ENCODE measurements at regions not wholly inside any gene's neighbourhood (a gene's known extent, or its start where the extent isn't known, plus 50 kb on each side); places are given as distances from the start of the nearest gene placed in this dataset.

- no peak for TF ChIP-seq CTCF (IDR thresholded peaks at IDR 0.05; ENCODE audit: low read depth, low read length, missing control alignments)
- no peak for DNase-seq (ENCODE audit: extremely low read depth, low read depth)
- H3K4me3 ChIP-seq (replicated peaks; ENCODE audit: low read depth, low read length) = no peak overlapping the region
Measured at GRCh38 chr6:146904596-146904995, 299.6 kb upstream of the STXBP5 start.

- no peak for TF ChIP-seq CTCF (IDR thresholded peaks at IDR 0.05; ENCODE audit: low read depth, low read length, missing control alignments)
- no peak for DNase-seq (ENCODE audit: extremely low read depth, low read depth)
- no peak overlapping the region for H3K4me3 ChIP-seq (replicated peaks; ENCODE audit: low read depth, low read length)
Measured at GRCh38 chr6:146905181-146905704, 299.0 kb upstream of the STXBP5 start.

- H3K4me3 ChIP-seq (replicated peaks; ENCODE audit: low read depth, low read length) = no peak overlapping the region
- no peak for TF ChIP-seq CTCF (IDR thresholded peaks at IDR 0.05; ENCODE audit: low read depth, low read length, missing control alignments)
- no peak for DNase-seq (ENCODE audit: extremely low read depth, low read depth)
Measured at GRCh38 chr6:146908786-146909185, 295.4 kb upstream of the STXBP5 start.

GRCh38 chr6:146909376-146909775 lies 294.8 kb upstream of the STXBP5 start:
- no peak overlapping the region for H3K4me3 ChIP-seq (replicated peaks; ENCODE audit: low read depth, low read length)
- DNase-seq (ENCODE audit: extremely low read depth, low read depth) = no peak
- no peak for TF ChIP-seq CTCF (IDR thresholded peaks at IDR 0.05; ENCODE audit: low read depth, low read length, missing control alignments)

GRCh38 chr6:146909886-146910285 lies 294.3 kb upstream of the STXBP5 start:
- no peak for DNase-seq (ENCODE audit: extremely low read depth, low read depth)
- H3K4me3 ChIP-seq (replicated peaks; ENCODE audit: low read depth, low read length) = no peak overlapping the region
- no peak for TF ChIP-seq CTCF (IDR thresholded peaks at IDR 0.05; ENCODE audit: low read depth, low read length, missing control alignments)

- no peak for DNase-seq (ENCODE audit: extremely low read depth, low read depth)
- H3K4me3 ChIP-seq (replicated peaks; ENCODE audit: low read depth, low read length) = no peak overlapping the region
- TF ChIP-seq CTCF (IDR thresholded peaks at IDR 0.05; ENCODE audit: low read depth, low read length, missing control alignments) = no peak
Measured at GRCh38 chr6:146910611-146911010, 293.6 kb upstream of the STXBP5 start.

- no peak for DNase-seq (ENCODE audit: extremely low read depth, low read depth)
- no peak overlapping the region for H3K4me3 ChIP-seq (replicated peaks; ENCODE audit: low read depth, low read length)
- no peak for TF ChIP-seq CTCF (IDR thresholded peaks at IDR 0.05; ENCODE audit: low read depth, low read length, missing control alignments)
Measured at GRCh38 chr6:146911635-146912215, 292.5 kb upstream of the STXBP5 start.
